Activated CD4-positive, alpha-beta T cell treated with anti-CD3 and anti-CD28 coated beads, Interleukin-2, Interleukin-6, amounts not matched to agents 100 ng/mL and 50 ng/mL, durations not matched to agents 16 hours and 8 hours (primary cell): ENCODE measurements at regions not wholly inside any gene's neighbourhood (a gene's known extent, or its start where the extent isn't known, plus 50 kb on each side); places are given as distances from the start of the nearest gene placed in this dataset.

Source experiments
- DNase-seq: peaks from one replicate; pipeline ENCODE4 v3.0.0-alpha.2; 2020

DNA sequence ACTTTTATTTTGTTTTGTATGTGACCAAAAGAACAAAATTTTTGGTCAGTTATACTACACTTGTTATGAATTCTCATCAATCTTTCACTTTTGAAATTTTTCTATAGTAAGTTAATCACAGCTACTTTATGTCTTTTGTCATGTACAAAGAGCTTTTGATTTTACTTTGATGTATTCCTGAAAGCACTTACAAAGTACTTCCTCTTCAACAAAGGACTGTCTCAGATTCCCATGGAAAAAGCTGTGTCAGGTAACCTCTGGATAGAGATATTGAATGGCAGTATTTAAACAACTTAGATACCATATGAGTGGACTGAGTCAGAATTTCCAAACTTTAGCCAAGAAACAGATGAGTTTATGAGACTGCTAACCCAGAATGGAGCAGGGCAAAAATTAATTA lies 689.3 kb upstream of the ATXN8OS start:
- DNase-seq, result no peak

DNA sequence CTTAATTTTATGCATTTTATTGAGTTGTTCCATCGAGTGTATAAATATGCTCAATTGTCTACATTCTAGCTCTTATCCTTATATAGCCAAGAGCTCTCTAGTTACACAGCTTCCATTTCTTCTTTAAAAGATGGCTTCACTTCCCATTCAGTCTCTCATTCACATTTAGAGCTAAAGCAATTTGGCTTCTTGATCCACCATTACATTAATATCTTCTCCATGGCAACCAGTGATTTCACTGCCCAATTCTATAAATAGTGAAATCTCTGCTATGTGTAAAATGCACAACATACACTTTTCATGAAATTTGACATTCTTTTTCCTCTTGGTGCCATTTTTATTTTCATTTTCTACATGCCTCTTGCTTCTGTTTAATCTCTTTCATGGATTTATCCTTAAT lies 696.9 kb upstream of the ATXN8OS start:
- no peak for DNase-seq

DNA sequence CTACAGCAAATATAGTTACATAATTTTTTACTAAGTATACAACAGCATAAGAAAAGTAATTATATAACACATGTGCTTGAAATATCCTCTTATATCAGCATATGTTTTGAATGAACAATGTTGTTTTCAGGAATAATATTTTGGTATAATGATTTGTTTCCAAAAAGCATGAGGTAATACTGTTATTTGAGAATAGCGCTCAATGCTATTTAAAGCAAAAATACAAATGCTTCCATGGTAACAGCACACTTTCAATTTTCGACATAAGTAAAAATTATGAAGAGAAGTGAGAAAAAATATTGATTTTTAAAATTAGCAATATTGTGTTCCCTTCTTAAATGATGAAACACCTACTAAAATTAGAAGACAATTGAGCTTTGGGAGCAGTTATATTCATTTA lies 715.9 kb upstream of the ATXN8OS start:
- DNase-seq, result no peak

DNA sequence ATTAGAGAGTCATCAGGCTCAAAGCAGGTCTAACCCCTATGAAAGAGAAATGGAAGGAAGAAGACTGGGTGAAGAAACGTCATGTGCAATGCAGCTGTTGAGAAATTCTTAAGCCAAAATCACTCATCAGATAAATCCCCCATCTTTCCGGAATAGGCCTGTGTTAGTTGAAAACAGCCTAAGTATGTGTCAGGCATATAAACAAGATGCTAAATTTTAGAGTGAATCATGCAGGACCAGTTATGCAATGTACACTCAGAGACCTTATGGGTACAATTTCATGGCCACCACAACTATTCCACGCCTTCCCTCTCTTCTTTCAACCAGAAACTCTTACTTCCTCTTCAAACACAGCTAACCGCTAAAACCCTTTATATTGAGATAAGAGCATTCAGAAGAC lies 717.7 kb upstream of the ATXN8OS start:
- no peak for DNase-seq

DNA sequence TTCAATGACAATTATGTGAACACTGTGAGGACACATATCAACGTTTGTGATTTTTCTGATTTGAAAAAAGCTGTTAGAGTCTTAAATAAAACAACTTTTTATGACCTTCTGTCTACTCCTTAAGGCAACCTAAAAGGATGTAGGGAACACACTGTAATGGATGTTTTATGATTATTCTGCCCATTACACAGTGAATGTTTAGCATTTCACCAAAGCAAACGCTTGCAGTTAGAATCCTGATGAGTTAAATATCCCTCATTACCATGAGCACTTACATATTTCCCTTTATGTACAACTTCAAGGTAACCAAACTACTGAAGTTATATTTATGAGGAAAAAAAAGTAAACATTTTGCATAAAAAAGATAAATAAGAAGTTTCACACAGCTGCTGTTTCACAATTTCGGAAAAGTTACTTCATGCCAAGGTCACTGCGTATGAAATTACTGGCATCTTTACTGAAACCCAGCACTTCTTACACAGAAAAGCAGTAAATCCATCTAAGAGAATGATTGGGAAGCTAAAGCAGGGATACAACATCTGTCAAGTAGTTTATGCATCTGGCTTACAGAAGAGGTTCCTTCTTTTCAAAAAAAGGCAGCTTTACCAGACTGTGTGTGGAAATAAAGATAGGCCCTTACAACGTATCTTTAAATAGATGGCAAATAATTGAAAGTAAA lies 733.7 kb upstream of the ATXN8OS start:
- DNase-seq, result no peak

DNA sequence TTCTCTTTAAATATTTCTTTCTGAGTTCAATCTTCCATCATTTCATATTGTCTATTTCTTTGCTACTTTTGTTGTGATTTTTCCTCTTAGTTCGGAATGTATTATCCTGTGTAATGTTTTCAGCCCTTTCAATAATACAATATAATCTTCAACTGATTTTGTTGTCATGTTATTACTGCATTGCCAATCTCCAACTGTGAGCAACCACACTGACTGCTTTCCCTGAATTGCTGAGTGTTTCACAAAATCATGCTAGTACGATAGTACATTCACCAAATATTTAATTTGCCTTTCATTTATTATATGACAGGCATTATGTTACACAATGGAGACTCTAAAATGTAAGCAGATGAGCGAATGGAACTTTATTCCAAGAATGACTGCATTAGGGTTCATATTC lies 744.3 kb upstream of the ATXN8OS start:
- no peak for DNase-seq

DNA sequence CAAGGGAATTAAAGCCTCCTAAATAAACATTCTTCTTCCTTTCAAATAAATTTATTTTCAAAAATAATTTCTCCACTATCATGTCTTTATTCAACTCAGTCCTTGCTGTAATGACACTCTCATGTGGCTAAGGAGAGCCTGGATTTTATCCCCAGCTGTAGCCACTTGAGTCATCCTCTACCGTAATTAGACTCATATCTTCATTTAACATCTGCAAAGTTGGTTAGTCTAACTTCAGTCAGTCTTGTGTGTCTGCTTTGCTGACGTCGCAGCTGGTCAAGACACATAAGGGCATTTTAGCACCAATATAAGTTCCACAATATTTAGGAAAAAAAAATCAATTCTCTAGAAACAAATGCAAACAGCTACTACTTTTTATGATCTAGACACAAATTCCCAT lies 776.4 kb upstream of the ATXN8OS start:
- DNase-seq, result no peak

DNA sequence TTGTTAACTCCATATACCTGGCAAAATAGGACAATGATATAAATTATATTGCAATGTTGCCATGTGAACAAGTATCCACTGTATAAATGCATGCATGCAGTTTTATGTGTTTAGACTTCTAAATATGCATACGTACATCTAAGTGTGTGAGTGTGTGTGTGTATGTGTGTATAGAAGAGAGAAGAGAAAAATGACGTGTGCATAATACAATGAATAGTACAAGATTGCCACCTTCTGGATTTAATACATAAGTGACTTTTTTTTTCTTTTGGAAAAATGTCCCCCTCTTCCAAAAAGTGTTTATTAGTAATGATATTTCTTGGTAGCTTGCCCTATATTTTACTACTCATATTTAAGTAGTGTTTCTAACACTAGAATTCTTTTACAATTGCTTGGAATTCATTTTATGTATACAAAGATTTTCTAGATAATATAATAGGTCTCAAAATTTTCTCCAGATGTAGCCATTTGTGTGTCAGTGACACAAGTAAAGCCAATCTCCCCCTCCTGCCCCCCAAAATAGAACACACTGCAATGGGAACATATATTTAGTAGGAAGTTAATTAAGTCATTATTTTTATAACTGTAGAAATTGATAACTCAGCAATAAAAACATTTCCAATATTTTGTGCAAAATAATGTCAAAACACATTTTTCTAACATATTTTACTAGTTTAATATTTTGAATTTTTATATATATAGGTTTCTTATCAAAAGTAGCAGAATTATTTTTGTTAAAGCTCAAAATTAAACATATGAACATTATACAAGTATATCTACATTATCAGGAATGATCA lies 783.3 kb upstream of the ATXN8OS start:
- no peak for DNase-seq

DNA sequence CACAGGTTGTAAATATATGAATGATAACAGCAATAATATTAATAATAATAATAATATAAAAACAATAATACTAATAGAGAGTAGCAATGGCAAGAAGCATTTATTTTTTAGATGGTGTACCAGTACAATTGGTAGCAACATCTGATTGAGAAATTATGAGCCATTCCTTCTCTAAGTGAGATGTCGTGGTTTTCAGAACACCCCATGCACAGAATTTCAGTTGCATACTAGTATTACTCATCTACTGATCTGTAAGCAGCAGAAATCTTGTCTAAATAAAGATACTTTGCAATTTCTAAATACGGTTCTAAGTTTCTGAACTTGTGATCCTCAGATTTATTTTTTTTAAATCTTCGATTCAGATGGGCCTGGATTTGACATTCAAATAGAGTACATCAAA lies 788.0 kb upstream of the ATXN8OS start:
- DNase-seq, result no peak

DNA sequence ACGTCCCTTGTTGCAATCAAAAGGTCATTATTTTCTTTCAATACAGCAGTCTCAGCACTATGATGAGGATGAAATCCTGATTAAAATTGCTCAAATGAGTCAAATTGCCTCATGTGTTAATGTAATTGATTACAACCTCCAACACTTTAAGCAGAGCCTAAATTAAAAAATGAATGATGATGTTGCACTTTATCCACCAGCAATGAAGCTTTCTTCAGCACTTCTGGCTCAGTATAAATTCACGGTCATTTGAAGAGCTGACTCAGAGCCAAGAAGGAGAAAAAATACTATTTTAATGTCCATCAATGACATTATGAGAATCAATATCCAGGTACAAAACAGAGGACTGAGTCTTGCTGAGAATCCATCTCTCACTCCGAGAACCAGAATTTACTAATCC lies 792.6 kb upstream of the ATXN8OS start:
- DNase-seq, result no peak

DNA sequence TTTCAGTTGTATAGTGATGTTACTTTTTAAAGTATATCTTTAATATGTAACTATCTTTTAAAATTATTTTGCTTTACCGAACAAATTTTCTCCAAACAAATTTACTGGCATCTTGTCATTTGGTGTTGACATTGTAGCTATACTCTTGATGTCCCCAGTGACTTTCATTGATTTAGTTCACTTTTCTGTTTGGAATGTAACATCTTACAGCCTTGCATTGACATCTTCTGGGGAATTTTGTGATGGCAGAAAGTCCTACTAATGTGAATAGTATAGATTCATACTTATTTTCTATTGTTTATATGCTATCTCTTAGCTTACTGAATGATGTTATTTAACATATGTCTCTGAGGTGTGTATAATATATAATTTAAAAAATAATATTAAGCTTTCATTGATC lies 800.9 kb upstream of the ATXN8OS start:
- DNase-seq, result no peak

DNA sequence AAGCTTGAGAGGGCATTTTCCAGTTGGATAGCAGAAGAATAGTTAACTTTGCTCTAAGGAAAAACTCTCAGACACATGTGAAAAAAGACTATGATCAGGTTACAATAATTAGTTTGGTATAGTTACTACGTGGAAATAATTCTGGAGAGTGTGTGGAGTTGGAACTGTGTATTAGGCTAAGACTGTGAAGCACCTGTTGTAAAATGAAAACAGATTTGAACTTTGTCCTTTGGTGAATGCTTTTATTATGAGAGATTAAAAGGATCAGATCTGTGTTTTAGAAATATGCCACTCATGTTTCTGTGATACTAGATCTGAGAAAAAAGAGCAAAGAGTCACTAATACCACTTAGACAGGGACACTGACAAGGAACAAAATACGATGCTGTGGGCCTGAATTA lies 807.5 kb upstream of the ATXN8OS start:
- no peak for DNase-seq

DNA sequence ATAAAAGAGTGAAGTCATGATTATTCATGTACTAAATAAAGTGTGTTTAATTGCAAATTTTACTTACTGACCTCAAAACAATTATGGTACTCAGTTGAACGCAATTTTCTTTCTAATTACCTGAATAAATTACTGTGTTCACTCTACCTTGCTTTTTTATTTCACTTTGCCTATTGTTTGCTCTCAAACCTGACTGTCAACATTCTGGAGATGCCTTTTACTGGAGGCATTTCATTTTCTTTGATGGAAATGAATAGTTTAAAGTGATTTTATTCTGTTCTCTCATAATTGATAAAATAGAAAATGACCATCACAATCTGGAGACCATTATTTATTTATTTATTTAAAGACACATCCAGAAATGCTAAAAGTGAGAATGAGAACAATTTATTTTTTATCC lies 811.5 kb upstream of the ATXN8OS start:
- no peak for DNase-seq

DNA sequence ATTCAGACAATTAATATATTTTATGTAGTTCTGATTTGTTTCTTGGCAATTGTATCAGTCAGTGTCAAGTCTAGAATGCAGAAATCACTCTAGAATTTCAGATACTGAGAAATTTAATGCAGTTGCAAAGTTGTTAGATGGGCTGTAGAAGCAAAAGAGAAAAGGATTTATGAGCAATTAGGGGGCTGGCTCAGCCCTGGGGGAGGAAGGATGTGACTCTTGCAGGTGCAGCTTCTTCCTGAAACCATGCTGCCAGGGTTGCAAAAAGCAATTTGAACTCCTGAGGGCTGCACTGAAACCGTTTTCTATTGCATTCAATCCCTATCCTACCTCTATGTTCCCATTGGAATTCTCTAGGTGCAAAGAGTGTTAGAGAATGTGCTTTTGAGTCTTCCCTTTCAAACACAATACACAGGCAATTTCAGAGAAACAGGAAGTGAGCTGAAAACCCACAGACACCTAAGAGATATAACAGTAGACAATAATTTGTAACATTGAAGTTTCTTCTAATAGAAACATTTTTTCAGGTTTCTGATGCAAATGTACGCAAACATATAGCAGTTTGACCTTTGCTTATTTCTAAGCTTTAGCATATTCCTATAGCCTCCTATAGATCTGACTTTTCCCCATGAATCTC lies 814.7 kb upstream of the ATXN8OS start:
- no peak for DNase-seq

DNA sequence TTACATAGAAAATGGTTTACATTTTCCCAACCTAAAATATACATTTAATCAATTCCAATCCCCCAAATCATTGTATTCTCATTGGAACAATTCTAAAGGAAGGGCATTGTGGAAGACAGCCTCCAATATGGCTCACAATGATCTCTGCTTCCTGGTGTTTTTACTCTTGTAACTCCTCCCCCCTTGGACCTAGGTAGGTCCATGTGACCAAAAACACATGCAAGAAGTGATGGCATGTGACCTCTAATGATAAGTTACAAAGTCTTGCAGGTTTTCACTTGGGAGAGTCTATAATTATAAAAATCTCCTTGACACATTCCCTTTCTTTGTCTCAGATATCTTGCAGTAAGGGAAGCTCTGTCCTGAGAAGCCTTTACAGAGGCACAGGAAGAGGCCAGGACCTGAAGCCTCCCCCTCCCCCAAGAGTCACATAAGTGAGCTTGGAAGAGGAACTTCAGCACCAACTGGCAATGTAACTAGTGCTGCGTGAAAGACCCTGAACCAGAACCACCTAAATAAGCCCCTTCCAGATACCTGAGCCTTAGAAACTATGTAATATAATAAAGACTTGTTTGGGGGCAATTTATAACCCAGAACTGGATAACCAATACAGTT lies 816.2 kb upstream of the ATXN8OS start:
- no peak for DNase-seq

DNA sequence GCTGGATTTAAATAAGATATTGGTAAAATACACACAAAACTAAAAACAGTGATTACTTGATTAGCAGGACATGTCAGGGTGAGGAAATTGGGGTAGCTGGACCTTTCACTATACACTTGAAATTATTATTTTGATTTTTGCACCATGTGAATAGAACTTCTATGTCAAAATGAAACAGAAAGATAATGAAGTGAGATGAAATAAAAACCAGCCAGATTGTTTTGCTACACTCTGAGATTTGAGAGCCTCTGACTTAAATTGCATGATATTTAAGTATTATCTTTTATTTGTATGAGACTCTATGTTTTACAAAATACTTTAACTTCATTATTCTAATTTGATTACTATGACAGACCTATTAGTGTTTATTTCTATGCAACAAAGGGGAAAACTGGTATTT lies 819.6 kb upstream of the ATXN8OS start:
- no peak for DNase-seq

DNA sequence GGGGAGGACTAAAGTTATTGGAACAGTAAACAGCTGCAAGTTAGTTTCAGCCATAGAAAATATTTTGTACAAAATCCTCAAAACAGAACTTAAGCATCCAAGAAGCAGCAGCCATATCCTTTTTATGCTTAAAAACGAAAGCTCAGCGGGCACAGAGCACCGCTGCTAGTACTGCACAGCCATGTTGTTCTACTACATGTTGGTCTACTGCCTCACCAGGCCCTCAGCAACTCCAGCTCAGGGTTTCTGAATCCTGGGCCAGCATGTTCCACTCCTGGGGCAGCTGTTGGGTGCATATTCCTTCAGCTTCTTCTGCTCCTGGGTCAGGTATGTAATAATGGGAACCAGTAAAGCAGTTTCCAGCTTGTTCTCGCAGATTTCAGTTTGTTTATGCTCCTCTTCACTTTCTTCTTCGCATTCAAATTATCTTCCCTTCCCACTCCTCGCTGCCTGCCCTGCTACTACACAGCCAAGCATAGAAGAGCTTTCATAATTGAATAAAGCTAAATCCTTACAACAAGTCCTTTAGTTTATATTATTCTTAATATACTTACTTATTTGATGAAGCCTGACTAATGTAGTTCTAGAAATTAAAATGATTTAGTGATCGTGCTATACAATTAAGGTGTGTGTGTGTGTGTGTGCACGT lies 820.5 kb upstream of the ATXN8OS start:
- no peak for DNase-seq

DNA sequence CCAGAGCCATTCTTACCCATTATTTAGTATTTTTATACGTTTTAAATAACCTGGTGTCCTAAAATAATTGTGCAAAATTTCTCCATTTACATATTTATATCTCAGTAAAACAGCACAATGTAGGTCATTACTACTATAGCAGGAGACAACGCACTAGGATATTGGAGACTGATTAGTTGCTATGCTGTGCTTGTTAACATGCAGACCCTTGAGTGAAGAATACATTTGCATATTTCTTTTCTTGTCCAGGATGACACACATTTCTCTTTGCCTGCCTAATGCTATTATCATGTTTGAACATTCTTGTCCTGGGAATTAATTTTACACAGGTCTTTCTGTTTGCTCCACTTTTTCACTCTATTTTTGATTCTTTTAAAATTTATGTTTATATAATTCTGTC lies 823.8 kb upstream of the ATXN8OS start:
- DNase-seq, result no peak

DNA sequence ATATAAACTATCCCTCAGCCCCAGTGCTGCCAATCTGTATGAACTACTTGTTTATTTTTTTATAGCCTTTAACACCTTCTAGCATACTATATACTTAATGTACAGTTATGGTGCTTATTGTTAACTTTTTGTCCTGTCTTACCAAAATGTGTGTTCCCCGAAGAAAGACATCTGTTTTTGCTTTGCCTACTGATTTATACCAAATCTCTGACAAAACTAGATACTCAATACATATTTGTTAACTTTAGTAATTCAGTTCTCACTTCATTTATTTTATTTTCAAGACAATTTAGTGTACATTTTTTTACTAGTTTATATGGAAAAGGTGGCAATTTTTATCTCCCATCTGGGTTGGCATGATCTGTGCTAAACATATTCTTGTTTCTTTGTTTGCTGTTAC lies 824.3 kb upstream of the ATXN8OS start:
- DNase-seq, result no peak

DNA sequence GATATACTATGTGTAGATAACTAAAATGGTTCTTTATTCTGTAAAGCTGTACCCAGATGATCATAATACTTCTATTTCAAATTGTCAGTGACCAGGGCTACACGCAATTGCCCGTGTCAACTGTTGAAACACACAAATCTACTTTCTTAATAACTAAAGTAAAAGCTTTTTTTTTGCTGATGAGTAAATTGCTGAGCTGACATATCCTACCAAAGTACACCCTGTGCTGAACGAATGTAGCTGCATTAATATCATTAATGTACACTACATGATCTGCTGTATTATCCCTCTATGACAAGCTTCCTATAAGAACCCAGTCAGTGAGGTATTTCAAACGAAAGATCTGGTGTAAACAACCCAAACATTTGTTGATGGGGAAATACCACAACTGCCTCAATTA lies 827.2 kb upstream of the ATXN8OS start:
- DNase-seq, result no peak

DNA sequence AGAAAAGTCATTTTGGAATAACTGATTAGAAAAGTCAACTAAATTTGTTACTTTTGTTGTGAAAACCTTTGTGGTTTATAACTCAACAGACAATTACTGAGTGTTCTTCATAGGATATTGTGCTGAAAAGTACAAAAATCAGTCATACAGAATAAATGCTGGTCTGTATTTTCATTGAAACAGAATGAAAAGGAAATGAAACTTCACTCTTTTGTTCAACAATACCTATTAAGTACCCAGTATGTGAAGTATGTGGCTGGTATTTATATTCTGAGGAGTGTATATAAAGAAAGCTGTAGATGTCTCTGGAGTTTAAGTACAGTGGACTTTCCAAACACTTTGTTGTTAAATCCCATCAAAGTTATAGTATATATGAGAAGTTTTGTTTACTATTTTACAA lies 828.4 kb upstream of the ATXN8OS start:
- DNase-seq, result no peak

DNA sequence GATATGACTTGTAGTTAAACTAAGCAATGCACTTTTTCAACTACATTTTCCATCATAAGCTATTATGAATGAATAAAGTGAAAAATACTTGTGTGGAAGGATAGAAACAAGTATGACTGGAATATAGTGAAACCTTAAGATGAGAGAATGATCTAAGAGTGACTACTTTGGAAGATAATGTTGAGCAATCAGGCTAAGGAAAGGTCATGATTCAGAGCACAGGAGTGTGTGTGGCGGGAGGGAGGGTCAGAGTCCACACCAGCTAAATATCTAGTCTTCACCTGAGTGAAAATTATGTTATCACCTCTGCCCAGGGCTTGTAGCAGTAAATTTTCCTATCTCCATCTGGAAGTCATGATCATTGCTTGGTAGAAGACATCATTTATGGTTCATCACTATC lies 833.4 kb upstream of the ATXN8OS start:
- no peak for DNase-seq
